Heart left ventricle (tissue), 13 donors: ENCODE measurements at regions not wholly inside any gene's neighbourhood (a gene's known extent, or its start where the extent isn't known, plus 50 kb on each side); places are given as distances from the start of the nearest gene placed in this dataset.
"Not testable (repeated sequence)": the region's sequence is repeated elsewhere in the genome, so short reads cannot be mapped to it uniquely, and the experiment has no call there.

Experiments used
- POLR2A ChIP-seq, 2 donors: fragments of 450-650 bp; IDR thresholded peaks; one replicate each; pipeline ENCODE4 v1.6.1; 2017; ENCODE audit warnings: antibody characterized with exemption in 2 of 2, mild to moderate bottlenecking in 2 of 2, moderate library complexity in 2 of 2
- TF ChIP-seq, protein P1 (sequence below), 12 donors: fragments of 200-600 bp; sonication (generic) in 4 of 12; IDR thresholded peaks; one replicate each; pipeline versions ENCODE4 v1.5.0 to v1.8.0; 2018 to 2022; ENCODE audit warnings: antibody characterized with exemption in 12 of 12, mild to moderate bottlenecking in 5 of 12
- donor health status: ischemic (EF 13 %, LVEDD 7.1; RV severe dilation, severe dysfunction).
- donor health status: DM: no; HTN: yes; CAD: no.
- donor health status: DM: no; HTN: no; CAD: no.
- donor health status: ischemic (EF 25% LVEDD 6.9; RV normal size, moderate dysfunction).
- donor health status: ischemic (EF 25% LVEDD 5.7; RV mildly dilated, moderate dysfunction).
- donor health status: ischemic (EF 35%, LVEDD 5.7; RV mildly dilated, moderate dysfunction).
- donor health status: nonischemic (EF 11% LVEDD 7.7; RV severe dilation, severe dysfunction).
- donor health status: DM: yes; HTN: yes; CAD: no.
- donor health status: PGD.
- donor health status: ischemic (EF 29% LVEDD 5.4; RV normal size, mild dysfunction).
- donor health status: nonischemic (EF 23%, LVEDD 6.1; RV moderate dilation, normal function).

DNA sequence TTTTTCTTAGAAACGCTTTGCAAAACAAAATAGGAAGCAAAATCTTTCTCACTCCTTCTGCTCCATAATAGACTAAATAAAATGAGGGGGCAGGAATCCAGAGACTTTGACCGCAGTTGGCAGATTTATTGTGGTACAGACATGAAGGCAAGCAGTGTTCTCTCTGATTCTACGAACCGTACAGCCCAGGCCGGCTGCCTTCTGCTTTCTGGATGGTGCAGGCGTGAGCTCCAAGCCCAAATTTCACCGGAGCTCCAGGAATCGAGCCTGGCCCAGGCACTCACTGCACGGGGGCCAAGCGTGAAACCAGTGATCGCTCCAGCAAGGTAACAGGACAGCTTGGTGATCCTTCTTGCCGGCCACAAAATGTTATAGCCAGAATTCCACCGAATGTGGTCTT, 202.9 kb downstream of the GOLGA6L6 start:
- TF ChIP-seq POLR2A (IDR thresholded peaks at IDR 0.05): not testable (repeated sequence)
- TF ChIP-seq, protein P1, sequence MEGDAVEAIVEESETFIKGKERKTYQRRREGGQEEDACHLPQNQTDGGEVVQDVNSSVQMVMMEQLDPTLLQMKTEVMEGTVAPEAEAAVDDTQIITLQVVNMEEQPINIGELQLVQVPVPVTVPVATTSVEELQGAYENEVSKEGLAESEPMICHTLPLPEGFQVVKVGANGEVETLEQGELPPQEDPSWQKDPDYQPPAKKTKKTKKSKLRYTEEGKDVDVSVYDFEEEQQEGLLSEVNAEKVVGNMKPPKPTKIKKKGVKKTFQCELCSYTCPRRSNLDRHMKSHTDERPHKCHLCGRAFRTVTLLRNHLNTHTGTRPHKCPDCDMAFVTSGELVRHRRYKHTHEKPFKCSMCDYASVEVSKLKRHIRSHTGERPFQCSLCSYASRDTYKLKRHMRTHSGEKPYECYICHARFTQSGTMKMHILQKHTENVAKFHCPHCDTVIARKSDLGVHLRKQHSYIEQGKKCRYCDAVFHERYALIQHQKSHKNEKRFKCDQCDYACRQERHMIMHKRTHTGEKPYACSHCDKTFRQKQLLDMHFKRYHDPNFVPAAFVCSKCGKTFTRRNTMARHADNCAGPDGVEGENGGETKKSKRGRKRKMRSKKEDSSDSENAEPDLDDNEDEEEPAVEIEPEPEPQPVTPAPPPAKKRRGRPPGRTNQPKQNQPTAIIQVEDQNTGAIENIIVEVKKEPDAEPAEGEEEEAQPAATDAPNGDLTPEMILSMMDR (IDR thresholded peaks at IDR 0.05): not testable (repeated sequence)
